CD4-positive, alpha-beta T cell (primary cell): ENCODE measurements at regions not wholly inside any gene's neighbourhood (a gene's known extent, or its start where the extent isn't known, plus 50 kb on each side); places are given as distances from the start of the nearest gene placed in this dataset.

Source experiments
- ATAC-seq: fragments of 200-7000 bp; cut with Tn5 transposase; one replicate; pipeline ENCODE4 v1.10.0; 2022; ENCODE audit warnings: mild to moderate bottlenecking; ENCODE audit not compliant: poor library complexity
- CTCF ChIA-PET: fragments of 350-600 bp; sonication (Branson Sonifier 250); formaldehyde crosslinking; loops from one replicate; lab custom pipeline; 2021; ENCODE audit warnings: antibody characterized with exemption, inconsistent platforms; lab: Charles Lee
- POLR2A ChIA-PET: fragments of 350-600 bp; sonication (Branson Sonifier 250); formaldehyde crosslinking; loops from one replicate; lab custom pipeline; 2021; ENCODE audit warnings: antibody characterized with exemption, inconsistent platforms; lab: Charles Lee
- DNase-seq, 14 experiments: peaks; one replicate each; pipeline ENCODE4 v3.0.0-alpha.2; 2013 to 2020; ENCODE audit warnings: mixed read lengths in 2 of 14
- H3K27ac ChIP-seq, 2 donors: one replicate each; pipeline versions ENCODE4 v1.5.1 to v1.7.0; 2013; ENCODE audit warnings: low read length in 2 of 2, low read depth in 1 of 2, mild to moderate bottlenecking in 1 of 2
- H3K27me3 ChIP-seq, 2 experiments: 1 replicate in 1 of 2; 2 replicates in 1 of 2; pipeline versions ENCODE4 v1.6.1 to v1.7.0; 2013; ENCODE audit warnings: low read length in 2 of 2, control low read depth in 1 of 2, mild to moderate bottlenecking in 1 of 2, moderate library complexity in 1 of 2; ENCODE audit not compliant: insufficient read depth in 2 of 2, control insufficient read depth in 1 of 2
- H3K36me3 ChIP-seq: one replicate; pipeline ENCODE4 v1.6.1; 2013; ENCODE audit warnings: low read length, control low read depth; ENCODE audit not compliant: insufficient read depth
- H3K4me1 ChIP-seq: one replicate; pipeline ENCODE4 v1.6.1; 2013; ENCODE audit warnings: low read length, control low read depth; ENCODE audit not compliant: insufficient read depth
- H3K4me3 ChIP-seq: one replicate; pipeline ENCODE4 v1.5.1; 2013; ENCODE audit warnings: mild to moderate bottlenecking, low read length, moderate library complexity
- H3K9me3 ChIP-seq, 2 experiments: 1 replicate in 1 of 2; 2 replicates in 1 of 2; pipeline versions ENCODE4 v1.6.1 to v1.7.0; 2013; ENCODE audit warnings: low read length in 2 of 2, mild to moderate bottlenecking in 2 of 2, control low read depth in 1 of 2, moderate library complexity in 1 of 2; ENCODE audit not compliant: control insufficient read depth in 1 of 2, insufficient read depth in 1 of 2
- H3K27ac Mint-ChIP-seq: one replicate; pipeline ENCODE4 v1.8.0; 2020; ENCODE audit warnings: mixed read lengths
- H3K27me3 Mint-ChIP-seq: one replicate; pipeline ENCODE4 v1.8.0; 2021; ENCODE audit warnings: mixed read lengths
- H3K36me3 Mint-ChIP-seq: one replicate; pipeline ENCODE4 v1.8.0; 2021; ENCODE audit warnings: low read depth, mixed read lengths
- H3K4me1 Mint-ChIP-seq: one replicate; pipeline ENCODE4 v1.8.0; 2021; ENCODE audit warnings: low read depth, mixed read lengths
- H3K4me3 Mint-ChIP-seq: one replicate; pipeline ENCODE4 v1.8.0; 2020; ENCODE audit warnings: mild to moderate bottlenecking, mixed read lengths
- H3K9me3 Mint-ChIP-seq: one replicate; pipeline ENCODE4 v1.8.0; 2020; ENCODE audit warnings: mixed read lengths
- intact Hi-C, 2 experiments: fragments of 100-400 bp; cut with DNase I in 1 of 2; cut with micrococcal nuclease in 1 of 2; formaldehyde crosslinking; loops; one replicate each; pipeline versions ENCODE4 v1.15.1 to v1.9.0; 2023 to 2025; cut with DNase I, micrococcal nuclease
- TF ChIP-seq, protein P1 (sequence below): fragments of 200-600 bp; IDR thresholded peaks from one replicate; pipeline ENCODE4 v1.8.0; 2022; ENCODE audit warnings: antibody characterized with exemption, mild to moderate bottlenecking

DNA sequence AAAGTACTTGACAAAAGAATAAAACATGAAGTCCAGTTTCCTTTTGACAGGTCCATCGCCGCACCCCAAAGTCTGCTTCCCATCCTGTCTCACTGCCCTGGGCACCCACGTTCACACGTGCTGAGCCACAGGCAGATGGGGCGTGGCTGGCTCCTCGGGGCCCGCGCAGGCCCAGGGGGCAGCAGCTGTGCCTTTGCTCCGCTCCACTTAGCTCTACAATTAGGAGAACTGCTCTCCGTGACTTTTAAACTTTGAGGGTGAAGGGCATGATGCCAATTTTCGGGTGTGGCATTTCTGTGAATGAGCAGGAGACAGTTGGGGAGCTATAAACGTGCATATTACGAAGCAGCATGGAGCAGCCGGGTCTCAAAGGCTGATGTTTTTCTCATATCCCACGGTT, 152.4 kb downstream of the TDRD15 start:
- Mint-ChIP-seq H3K4me3 (no peak overlapping the region), H3K27ac (no peak overlapping the region), H3K27me3 (no peaks in the 10 kb centered on the region), H3K36me3 (no peaks in the 10 kb centered on the region), H3K9me3 (no peaks in the 10 kb centered on the region), H3K4me1 (no peaks in the 10 kb centered on the region)
- no peaks in the 10 kb centered on the region for H3K4me1 ChIP-seq
- intact Hi-C loops = no loop called here
- TF ChIP-seq, protein P1, sequence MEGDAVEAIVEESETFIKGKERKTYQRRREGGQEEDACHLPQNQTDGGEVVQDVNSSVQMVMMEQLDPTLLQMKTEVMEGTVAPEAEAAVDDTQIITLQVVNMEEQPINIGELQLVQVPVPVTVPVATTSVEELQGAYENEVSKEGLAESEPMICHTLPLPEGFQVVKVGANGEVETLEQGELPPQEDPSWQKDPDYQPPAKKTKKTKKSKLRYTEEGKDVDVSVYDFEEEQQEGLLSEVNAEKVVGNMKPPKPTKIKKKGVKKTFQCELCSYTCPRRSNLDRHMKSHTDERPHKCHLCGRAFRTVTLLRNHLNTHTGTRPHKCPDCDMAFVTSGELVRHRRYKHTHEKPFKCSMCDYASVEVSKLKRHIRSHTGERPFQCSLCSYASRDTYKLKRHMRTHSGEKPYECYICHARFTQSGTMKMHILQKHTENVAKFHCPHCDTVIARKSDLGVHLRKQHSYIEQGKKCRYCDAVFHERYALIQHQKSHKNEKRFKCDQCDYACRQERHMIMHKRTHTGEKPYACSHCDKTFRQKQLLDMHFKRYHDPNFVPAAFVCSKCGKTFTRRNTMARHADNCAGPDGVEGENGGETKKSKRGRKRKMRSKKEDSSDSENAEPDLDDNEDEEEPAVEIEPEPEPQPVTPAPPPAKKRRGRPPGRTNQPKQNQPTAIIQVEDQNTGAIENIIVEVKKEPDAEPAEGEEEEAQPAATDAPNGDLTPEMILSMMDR = no peak
- ChIA-PET CTCF (no interaction called here), POLR2A (no interaction called here)
- no peaks in the 10 kb centered on the region for H3K36me3 ChIP-seq
- ATAC-seq = no peak
- H3K4me3 ChIP-seq = no peak overlapping the region
- no peak for DNase-seq
- no peaks in the 10 kb centered on the region for H3K27me3 ChIP-seq
- H3K9me3 ChIP-seq = peaks cover 0 to 4% of the 10 kb centered on the region in 2 experiments
- no peak overlapping the region for H3K27ac ChIP-seq

GRCh38 chr2:21277068-21278056, 153.6 kb downstream of the TDRD15 start:
- H3K27ac Mint-ChIP-seq = no peak overlapping the region
- Histone ChIP-seq H3K27ac (no peak overlapping the region), H3K4me1 (no peaks in the 10 kb centered on the region), H3K27me3 (no peaks in the 10 kb centered on the region), H3K4me3 (no peak overlapping the region), H3K9me3 (peaks cover 0 to 7% of the 10 kb centered on the region in 2 experiments), H3K36me3 (no peaks in the 10 kb centered on the region)
- H3K27me3 Mint-ChIP-seq = no peaks in the 10 kb centered on the region
- intact Hi-C loops = no loop called here
- no peaks in the 10 kb centered on the region for H3K4me1 Mint-ChIP-seq
- DNase-seq (no peak), ATAC-seq (no peak)
- CTCF ChIA-PET = no interaction called here
- no peaks in the 10 kb centered on the region for H3K9me3 Mint-ChIP-seq
- TF ChIP-seq, protein P1 = no peak
- H3K36me3 Mint-ChIP-seq = no peaks in the 10 kb centered on the region
- no peak overlapping the region for H3K4me3 Mint-ChIP-seq
- POLR2A ChIA-PET = no interaction called here

DNA sequence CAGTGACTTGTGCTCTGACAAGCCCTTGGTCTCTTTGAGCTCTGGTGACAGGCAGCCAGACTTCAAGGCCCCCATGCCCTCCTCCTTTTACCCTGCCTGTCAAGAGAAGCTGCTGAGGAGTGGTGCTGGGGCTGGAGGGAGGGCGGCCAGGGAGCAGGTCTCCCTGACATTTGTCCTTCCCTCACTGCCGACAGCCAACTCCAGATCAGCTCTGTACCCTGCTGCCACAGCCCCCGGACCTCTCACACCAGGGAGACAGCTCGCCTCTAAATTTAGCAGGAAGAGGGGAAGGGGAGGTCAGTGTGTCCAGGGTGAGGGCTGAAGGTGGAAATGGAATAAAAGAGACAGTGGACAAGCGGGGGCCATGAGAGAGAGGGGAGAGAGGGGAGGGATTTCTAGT, 155.8 kb downstream of the TDRD15 start:
- H3K36me3 Mint-ChIP-seq = no peaks in the 10 kb centered on the region
- no peak overlapping the region for H3K4me3 Mint-ChIP-seq
- Histone ChIP-seq H3K9me3 (peaks cover 0 to 7% of the 10 kb centered on the region in 2 experiments), H3K27me3 (no peaks in the 10 kb centered on the region), H3K36me3 (no peaks in the 10 kb centered on the region), H3K4me3 (no peak overlapping the region), H3K4me1 (no peaks in the 10 kb centered on the region), H3K27ac (no peak overlapping the region)
- H3K27me3 Mint-ChIP-seq = no peaks in the 10 kb centered on the region
- no peak for DNase-seq
- CTCF ChIA-PET = no interaction called here
- H3K9me3 Mint-ChIP-seq = no peaks in the 10 kb centered on the region
- no peak for ATAC-seq
- H3K27ac Mint-ChIP-seq = no peak overlapping the region
- POLR2A ChIA-PET = no interaction called here
- H3K4me1 Mint-ChIP-seq = no peaks in the 10 kb centered on the region
- intact Hi-C loops = no loop called here
- TF ChIP-seq, protein P1 = no peak
